K562 (cell line): ENCODE measurements at regions not wholly inside any gene's neighbourhood (a gene's known extent, or its start where the extent isn't known, plus 50 kb on each side); places are given as distances from the start of the nearest gene placed in this dataset.

Experiments used
- ESRRB ChIP-seq: fragments of 250-450 bp; sonication (Bioruptor Pico); IDR thresholded peaks from 2 replicates; pipeline ENCODE4 v1.5.0; 2020; ENCODE audit warnings: mild to moderate bottlenecking, moderate library complexity, borderline replicate concordance
- PHB2 ChIP-seq: fragments of 450-650 bp; IDR thresholded peaks from 2 replicates; pipeline ENCODE4 v1.6.1; 2017; ENCODE audit warnings: low read depth

- TF ChIP-seq ESRRB (CRISPR knock-in tag) (no peak), PHB2 (no peak)
Observed at GRCh38 chr2:217621391-217621801, 381.4 kb downstream of the TNS1 start.
